H9 (cell line): ENCODE measurements at regions not wholly inside any gene's neighbourhood (a gene's known extent, or its start where the extent isn't known, plus 50 kb on each side); places are given as distances from the start of the nearest gene placed in this dataset.

Source experiments
- DNase-seq: peaks from one replicate; pipeline ENCODE4 v3.0.0-alpha.2; 2017
- H2AFZ ChIP-seq: one replicate; pipeline ENCODE4 v1.6.1; 2013; ENCODE audit warnings: mild to moderate bottlenecking, low read length, control low read depth, moderate library complexity
- H2AK5ac ChIP-seq: 2 replicates; pipeline ENCODE4 v1.6.1; 2013; ENCODE audit warnings: low read length, control low read depth, mixed read lengths; ENCODE audit not compliant: insufficient read length
- H2BK120ac ChIP-seq: one replicate; pipeline ENCODE4 v1.6.1; 2013; ENCODE audit warnings: low read depth, mild to moderate bottlenecking, low read length, control low read depth, inconsistent platforms; ENCODE audit not compliant: poor library complexity, severe bottlenecking
- H2BK12ac ChIP-seq: 2 replicates; pipeline ENCODE4 v1.6.1; 2013; ENCODE audit warnings: low read length, control low read depth, mixed read lengths, low read depth; ENCODE audit not compliant: insufficient read length
- H2BK15ac ChIP-seq: 2 replicates; pipeline ENCODE4 v1.6.1; 2013; ENCODE audit warnings: low read depth, low read length, control low read depth
- H2BK20ac ChIP-seq: one replicate; pipeline ENCODE4 v1.6.1; 2013; ENCODE audit warnings: low read depth, mild to moderate bottlenecking, low read length, control low read depth, inconsistent platforms; ENCODE audit not compliant: poor library complexity, severe bottlenecking
- H2BK5ac ChIP-seq: 2 replicates; pipeline ENCODE4 v1.6.1; 2013; ENCODE audit warnings: low read length, control low read depth, mixed read lengths; ENCODE audit not compliant: insufficient read length
- H3K14ac ChIP-seq: 2 replicates; pipeline ENCODE4 v1.6.1; 2013; ENCODE audit warnings: low read length, control low read depth; ENCODE audit not compliant: insufficient read depth
- H3K18ac ChIP-seq: 2 replicates; pipeline ENCODE4 v1.6.1; 2013; ENCODE audit warnings: low read depth, mild to moderate bottlenecking, mixed read lengths, low read length, control low read depth; ENCODE audit not compliant: insufficient read length
- H3K23ac ChIP-seq: 2 replicates; pipeline ENCODE4 v1.6.1; 2013; ENCODE audit warnings: low read length, control low read depth, mixed read lengths, low read depth; ENCODE audit not compliant: insufficient read length
- H3K23me2 ChIP-seq: 2 replicates; pipeline ENCODE4 v1.6.1; 2013; ENCODE audit warnings: low read depth, mild to moderate bottlenecking, mixed read lengths, low read length, control low read depth; ENCODE audit not compliant: insufficient read length, poor library complexity, severe bottlenecking
- H3K27ac ChIP-seq: 2 replicates; pipeline ENCODE4 v1.5.1; 2013; ENCODE audit warnings: low read length, control low read depth, mixed read lengths, low read depth; ENCODE audit not compliant: insufficient read length
- H3K27me3 ChIP-seq: 2 replicates; pipeline ENCODE4 v1.6.1; 2013; ENCODE audit warnings: low read length, control low read depth, inconsistent platforms; ENCODE audit not compliant: insufficient read depth
- H3K4ac ChIP-seq: 2 replicates; pipeline ENCODE4 v1.6.1; 2013; ENCODE audit warnings: low read depth, mild to moderate bottlenecking, control low read depth, inconsistent platforms, low read length, moderate library complexity
- H3K4me1 ChIP-seq: 2 replicates; pipeline ENCODE4 v1.6.1; 2013; ENCODE audit warnings: low read length, control low read depth, inconsistent platforms; ENCODE audit not compliant: insufficient read depth
- H3K4me2 ChIP-seq: 2 replicates; pipeline ENCODE4 v1.6.1; 2013; ENCODE audit warnings: low read length, control low read depth, mixed read lengths; ENCODE audit not compliant: insufficient read length, insufficient read depth
- H3K56ac ChIP-seq: 2 replicates; pipeline ENCODE4 v1.6.1; 2013; ENCODE audit warnings: low read depth, mild to moderate bottlenecking, mixed read lengths, low read length, control low read depth; ENCODE audit not compliant: insufficient read length
- H3K79me1 ChIP-seq: 2 replicates; pipeline ENCODE4 v1.6.1; 2013; ENCODE audit warnings: low read depth, mild to moderate bottlenecking, moderate library complexity, low read length, control low read depth, inconsistent platforms; ENCODE audit not compliant: insufficient read depth, poor library complexity, severe bottlenecking
- H3K79me2 ChIP-seq: 2 replicates; pipeline ENCODE4 v1.6.1; 2013; ENCODE audit warnings: low read length, control low read depth, inconsistent platforms; ENCODE audit not compliant: insufficient read depth
- H3K9ac ChIP-seq: 2 replicates; pipeline ENCODE4 v1.6.1; 2013; ENCODE audit warnings: low read length, control low read depth, mixed read lengths; ENCODE audit not compliant: insufficient read length; ENCODE audit errors: extremely low read depth
- H3K9me3 ChIP-seq: one replicate; pipeline ENCODE4 v1.6.1; 2013; ENCODE audit warnings: low read depth, low read length, inconsistent platforms; ENCODE audit not compliant: control insufficient read depth
- H3T11ph ChIP-seq: one replicate; pipeline ENCODE4 v1.6.1; 2013; ENCODE audit warnings: mild to moderate bottlenecking, low read length, control low read depth, inconsistent platforms
- H4K20me1 ChIP-seq: one replicate; pipeline ENCODE4 v1.6.1; 2013; ENCODE audit not compliant: control insufficient read depth, insufficient read length, insufficient read depth
- H4K5ac ChIP-seq: 2 replicates; pipeline ENCODE4 v1.6.1; 2013; ENCODE audit warnings: low read depth, mild to moderate bottlenecking, mixed read lengths, low read length, control low read depth; ENCODE audit not compliant: insufficient read length
- H4K8ac ChIP-seq: replicated peaks from 2 replicates; pipeline ENCODE4 v1.6.1; 2013; ENCODE audit warnings: low read length, control low read depth, mixed read lengths, low read depth; ENCODE audit not compliant: insufficient read length
- H4K91ac ChIP-seq: 2 replicates; pipeline ENCODE4 v1.6.1; 2013; ENCODE audit warnings: low read depth, mild to moderate bottlenecking, moderate library complexity, mixed read lengths, low read length, control low read depth; ENCODE audit not compliant: insufficient read length
- H3K27ac Mint-ChIP-seq, 3 experiments: 2 replicates in 2 of 3; 3 replicates in 1 of 3; pipeline ENCODE4 v1.8.0; 2020 to 2021; ENCODE audit warnings: mixed read lengths in 3 of 3, mild to moderate bottlenecking in 1 of 3, moderate library complexity in 1 of 3
- H3K27me3 Mint-ChIP-seq: 2 replicates; pipeline ENCODE4 v1.8.0; 2021; ENCODE audit warnings: low read depth, mild to moderate bottlenecking, moderate library complexity, mixed read lengths
- H3K36me3 Mint-ChIP-seq, 3 experiments: 2 replicates in 2 of 3; 3 replicates in 1 of 3; pipeline ENCODE4 v1.8.0; 2020 to 2021; ENCODE audit warnings: low read depth in 3 of 3, mixed read lengths in 3 of 3; ENCODE audit not compliant: insufficient read depth in 1 of 3
- H3K4me1 Mint-ChIP-seq, 2 experiments: 2 replicates each; pipeline ENCODE4 v1.8.0; 2020; ENCODE audit warnings: mixed read lengths in 2 of 2
- H3K4me3 Mint-ChIP-seq, 2 experiments: 2 replicates in 1 of 2; 3 replicates in 1 of 2; pipeline ENCODE4 v1.8.0; 2020 to 2021; ENCODE audit warnings: mild to moderate bottlenecking in 2 of 2, mixed read lengths in 2 of 2, moderate library complexity in 1 of 2
- H3K9me3 Mint-ChIP-seq, 2 experiments: 2 replicates in 1 of 2; 3 replicates in 1 of 2; pipeline ENCODE4 v1.8.0; 2020; ENCODE audit warnings: mild to moderate bottlenecking in 2 of 2, mixed read lengths in 2 of 2, moderate library complexity in 1 of 2
- CTCF ChIP-seq: fragments of 200-600 bp; sonication (generic); conservative IDR thresholded peaks from 3 replicates; pipeline ENCODE4 v1.8.0; 2021; ENCODE audit warnings: antibody characterized with exemption, mild to moderate bottlenecking
- WGBS: extraction: QIAGEN DNeasy Blood & Tissue Kit; methylation state at CpG from one replicate; pipeline ENCODE4 v1.1.7; 2013; ENCODE audit warnings: missing lambda C conversion rate, low lambda C conversion rate, mixed read lengths; ENCODE audit not compliant: insufficient read length; ENCODE audit errors: extremely low coverage; 5-methylcytosine and 5-hydroxymethylcytosine counted together

- Histone ChIP-seq H4K91ac (no peak overlapping the region), H3K79me1 (no peaks in the 10 kb centered on the region), H2AFZ (no peak overlapping the region), H3T11ph (no peak overlapping the region), H4K8ac (no peak overlapping the region), H3K27me3 (no peaks in the 10 kb centered on the region), H2AK5ac (no peak overlapping the region), H2BK20ac (no peak overlapping the region), H4K5ac (no peak overlapping the region), H3K23ac (no peak overlapping the region), H3K4ac (no peak overlapping the region), H3K9ac (no peak overlapping the region), H3K27ac (no peak overlapping the region), H4K20me1 (peaks cover 3% of the 10 kb centered on the region), H2BK120ac (no peak overlapping the region), H3K23me2 (no peaks in the 10 kb centered on the region), H3K4me2 (no peak overlapping the region), H2BK12ac (no peak overlapping the region), H2BK15ac (no peak overlapping the region), H3K4me1 (no peaks in the 10 kb centered on the region), H2BK5ac (no peak overlapping the region), H3K56ac (no peak overlapping the region), H3K9me3 (no peaks in the 10 kb centered on the region), H3K14ac (no peak overlapping the region), H3K79me2 (0 out of 2 replicates have a peak, but pooled peaks cover 1% of the 10 kb centered on the region), H3K18ac (no peak overlapping the region)
- no CpG with 5 or more reads among the region's 3 CpGs for WGBS
- Mint-ChIP-seq H3K36me3 (peaks cover 10 to 31% (median 18%) of the 10 kb centered on the region in 3 experiments; a peak in 6 of 7 replicates), H3K4me1 (peaks cover 0 to 2% of the 10 kb centered on the region in 2 experiments; a peak in 1 of 4 replicates), H3K9me3 (no peaks in the 10 kb centered on the region), H3K27me3 (no peaks in the 10 kb centered on the region; the same call in 1 of the 2 replicates), H3K27ac (peak overlapping the region in 1 of 3 experiments; percentile 76; a peak in 1 of 7 replicates), H3K4me3 (no peak overlapping the region)
- DNase-seq = peak; percentile 90
- TF ChIP-seq CTCF = peak; percentile 98
Measured at GRCh38 chr17:45640141-45640850, 143.8 kb upstream of the CRHR1 start.
